Gastroesophageal sphincter (tissue), 3 donors: ENCODE measurements at regions not wholly inside any gene's neighbourhood (a gene's known extent, or its start where the extent isn't known, plus 50 kb on each side); places are given as distances from the start of the nearest gene placed in this dataset.

Source experiments
- POLR2A ChIP-seq, 2 donors: fragments of 450-650 bp; IDR thresholded peaks; one replicate each; pipeline ENCODE4 v1.6.1; 2017; ENCODE audit warnings: antibody characterized with exemption in 2 of 2, mild to moderate bottlenecking in 2 of 2, moderate library complexity in 1 of 2
- POLR2AphosphoS5 ChIP-seq: sonication (generic); formaldehyde crosslinking; IDR thresholded peaks from one replicate; pipeline ENCODE4 v1.6.1; 2017; ENCODE audit warnings: antibody characterized with exemption
- TF ChIP-seq, protein P1 (sequence below), 4 experiments: fragments of 200-600 bp in 2 of 4; fragments of 450-650 bp in 2 of 4; sonication (generic) in 1 of 4; IDR thresholded peaks; one replicate each; pipeline ENCODE4 v1.5.1; 2017 to 2019; ENCODE audit warnings: antibody characterized with exemption in 4 of 4, mild to moderate bottlenecking in 2 of 4, moderate library complexity in 2 of 4

DNA sequence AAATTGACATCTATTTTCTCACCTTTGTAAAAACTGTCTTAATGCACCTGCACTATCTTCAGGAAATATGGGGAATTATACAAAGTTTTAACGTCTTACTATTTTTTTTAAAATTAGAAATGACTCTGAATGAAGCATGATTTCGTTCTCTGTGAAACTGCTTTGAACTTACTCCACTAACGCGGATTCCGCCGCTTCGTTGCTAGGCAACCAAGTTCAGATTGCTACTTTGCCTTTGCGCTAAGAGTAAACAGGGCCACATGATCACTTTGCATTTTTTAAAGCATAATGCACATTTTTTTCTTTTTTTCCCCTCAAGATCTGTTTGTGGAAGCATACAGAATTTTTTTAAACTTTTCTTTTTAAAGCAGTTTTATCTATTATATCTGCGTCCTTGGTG lies 690.5 kb downstream of the BRINP3 start:
- TF ChIP-seq POLR2A (IDR thresholded peaks at IDR 0.05) = no peak
- TF ChIP-seq, protein P1, sequence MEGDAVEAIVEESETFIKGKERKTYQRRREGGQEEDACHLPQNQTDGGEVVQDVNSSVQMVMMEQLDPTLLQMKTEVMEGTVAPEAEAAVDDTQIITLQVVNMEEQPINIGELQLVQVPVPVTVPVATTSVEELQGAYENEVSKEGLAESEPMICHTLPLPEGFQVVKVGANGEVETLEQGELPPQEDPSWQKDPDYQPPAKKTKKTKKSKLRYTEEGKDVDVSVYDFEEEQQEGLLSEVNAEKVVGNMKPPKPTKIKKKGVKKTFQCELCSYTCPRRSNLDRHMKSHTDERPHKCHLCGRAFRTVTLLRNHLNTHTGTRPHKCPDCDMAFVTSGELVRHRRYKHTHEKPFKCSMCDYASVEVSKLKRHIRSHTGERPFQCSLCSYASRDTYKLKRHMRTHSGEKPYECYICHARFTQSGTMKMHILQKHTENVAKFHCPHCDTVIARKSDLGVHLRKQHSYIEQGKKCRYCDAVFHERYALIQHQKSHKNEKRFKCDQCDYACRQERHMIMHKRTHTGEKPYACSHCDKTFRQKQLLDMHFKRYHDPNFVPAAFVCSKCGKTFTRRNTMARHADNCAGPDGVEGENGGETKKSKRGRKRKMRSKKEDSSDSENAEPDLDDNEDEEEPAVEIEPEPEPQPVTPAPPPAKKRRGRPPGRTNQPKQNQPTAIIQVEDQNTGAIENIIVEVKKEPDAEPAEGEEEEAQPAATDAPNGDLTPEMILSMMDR (IDR thresholded peaks at IDR 0.05) = no peak
- no peak for TF ChIP-seq POLR2AphosphoS5
